ENCODE measurements at regions not wholly inside any gene's neighbourhood (a gene's known extent, or its start where the extent isn't known, plus 50 kb on each side); places are given as distances from the start of the nearest gene placed in this dataset.

- TF ChIP-seq CTCF (IDR thresholded peaks at IDR 0.05; ENCODE audit: insufficient read depth, low read length) (no peak), SPI1 (IDR thresholded peaks at IDR 0.05; ENCODE audit: borderline replicate concordance, low read depth) (no peak; the same call in 1 of the 2 replicates), REST (IDR thresholded peaks at IDR 0.05; ENCODE audit: insufficient replicate concordance, low read depth) (no peak), GABPA (IDR thresholded peaks at IDR 0.05; ENCODE audit: low read depth) (no peak), POLR2AphosphoS5 (IDR thresholded peaks at IDR 0.05; ENCODE audit: low read depth) (no peak)
- Histone ChIP-seq H3K27me3 (ENCODE audit: insufficient read depth, poor library complexity, severe bottlenecking) (no peaks in the 10 kb centered on the region), H3K27ac (replicated peaks) (no peak overlapping the region), H3K4me3 (replicated peaks; ENCODE audit: insufficient read depth, low read length) (no peak overlapping the region)
- DNase-seq (ENCODE audit: low read depth in 1 of 2, low spot score in 1 of 2) = no peak
Observed at GRCh38 chrX:78387364-78387763, 60.0 kb upstream of the CYSLTR1 start.

GRCh38 chrX:78384486-78384885, 57.1 kb upstream of the CYSLTR1 start:
- no peaks in the 10 kb centered on the region for H3K27me3 ChIP-seq (ENCODE audit: insufficient read depth, poor library complexity, severe bottlenecking)
- H3K4me3 ChIP-seq (replicated peaks; ENCODE audit: insufficient read depth, low read length) = no peak overlapping the region
- TF ChIP-seq CTCF (IDR thresholded peaks at IDR 0.05; ENCODE audit: insufficient read depth, low read length) = no peak
- no peak for TF ChIP-seq GABPA (IDR thresholded peaks at IDR 0.05; ENCODE audit: low read depth)
- no peak for TF ChIP-seq REST (IDR thresholded peaks at IDR 0.05; ENCODE audit: insufficient replicate concordance, low read depth)
- TF ChIP-seq SPI1 (IDR thresholded peaks at IDR 0.05; ENCODE audit: borderline replicate concordance, low read depth) = no peak
- TF ChIP-seq POLR2AphosphoS5 (IDR thresholded peaks at IDR 0.05; ENCODE audit: low read depth) = no peak
- H3K27ac ChIP-seq (replicated peaks) = no peak overlapping the region
- no peak for DNase-seq (ENCODE audit: low read depth in 1 of 2, low spot score in 1 of 2)

GRCh38 chrX:78383594-78383993, 56.2 kb upstream of the CYSLTR1 start:
- Histone ChIP-seq H3K27me3 (ENCODE audit: insufficient read depth, poor library complexity, severe bottlenecking) (no peaks in the 10 kb centered on the region), H3K4me3 (replicated peaks; ENCODE audit: insufficient read depth, low read length) (no peak overlapping the region), H3K27ac (replicated peaks) (no peak overlapping the region)
- DNase-seq (ENCODE audit: low read depth in 1 of 2, low spot score in 1 of 2) = no peak
- TF ChIP-seq CTCF (IDR thresholded peaks at IDR 0.05; ENCODE audit: insufficient read depth, low read length) = no peak
- TF ChIP-seq POLR2AphosphoS5 (IDR thresholded peaks at IDR 0.05; ENCODE audit: low read depth) = no peak
- TF ChIP-seq REST (IDR thresholded peaks at IDR 0.05; ENCODE audit: insufficient replicate concordance, low read depth) = no peak
